Hypothalamus (tissue), 51 donors: ENCODE measurements at regions not wholly inside any gene's neighbourhood (a gene's known extent, or its start where the extent isn't known, plus 50 kb on each side); places are given as distances from the start of the nearest gene placed in this dataset.

Experiments
- DNase-seq, 51 donors: peaks; one replicate each; lab custom pipeline; 2025; lab: John Stamatoyannopoulos, UW

GRCh38 chr15:89421219-89421618 is 75.2 kb downstream of the RHCG start:
- no peak for DNase-seq

- DNase-seq, result peak in 18 of 51 donors; percentile 6 to 51 (median 20)
These were observed 76.9 kb downstream of the RHCG start for GRCh38 chr15:89419370-89419984.

- no peak for DNase-seq
These were observed 79.1 kb downstream of the RHCG start for GRCh38 chr15:89417206-89417725.

GRCh38 chr15:89416339-89417183 is 79.8 kb downstream of the RHCG start:
- DNase-seq, result peak in 20 of 51 donors; percentile 13 to 52 (median 32)

- no peak for DNase-seq
These were observed 79.9 kb upstream of the POLG start for GRCh38 chr15:89414571-89414970.

- DNase-seq, result no peak
These were observed 79.3 kb upstream of the POLG start for GRCh38 chr15:89413877-89414276.

GRCh38 chr15:89412905-89413411 is 78.3 kb upstream of the POLG start:
- no peak for DNase-seq

- DNase-seq, result no peak
These were observed 75.4 kb upstream of the POLG start for GRCh38 chr15:89410039-89410435.

GRCh38 chr15:89409184-89410038 is 74.8 kb upstream of the POLG start:
- DNase-seq, result no peak

- no peak for DNase-seq
These were observed 74.0 kb upstream of the POLG start for GRCh38 chr15:89408372-89409183.

GRCh38 chr15:89406940-89407607 is 72.5 kb upstream of the POLG start:
- DNase-seq, result no peak

- no peak for DNase-seq
These were observed 71.8 kb upstream of the POLG start for GRCh38 chr15:89406218-89406939.

GRCh38 chr15:89405494-89405893 is 70.9 kb upstream of the POLG start:
- DNase-seq, result no peak

- DNase-seq, result no peak
These were observed 69.4 kb upstream of the POLG start for GRCh38 chr15:89404023-89404422.

- no peak for DNase-seq
These were observed 67.8 kb upstream of the POLG start for GRCh38 chr15:89402518-89402805.

- DNase-seq, result peak in 2 of 51 donors; percentile 22 to 31
These were observed 67.2 kb upstream of the POLG start for GRCh38 chr15:89401631-89402517.

- DNase-seq, result peak in 1 of 51 donors; percentile 33
These were observed 66.3 kb upstream of the POLG start for GRCh38 chr15:89400782-89401545.
